ENCODE measurements at regions not wholly inside any gene's neighbourhood (a gene's known extent, or its start where the extent isn't known, plus 50 kb on each side); places are given as distances from the start of the nearest gene placed in this dataset.

DNA sequence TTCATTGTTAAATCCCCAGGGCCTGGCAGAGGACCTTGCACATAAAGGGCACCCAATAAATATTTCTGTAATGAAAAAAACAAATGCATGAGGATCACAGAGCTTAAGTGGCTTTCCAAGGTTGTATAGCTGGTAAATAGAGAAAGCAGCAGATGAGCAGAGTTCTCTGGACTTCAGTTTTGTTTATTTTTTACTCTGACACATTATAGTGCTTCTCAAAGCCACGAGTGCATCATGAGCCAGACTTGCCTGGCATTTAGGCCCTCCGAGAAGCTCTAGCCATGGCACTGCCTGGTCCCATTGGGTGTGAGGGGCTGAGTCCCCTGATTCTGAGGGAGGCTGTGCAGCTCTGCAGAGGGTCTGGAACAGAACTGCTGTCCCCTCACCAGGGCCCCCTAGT lies 87.2 kb upstream of the ZNF32 start:
- CTCF ChIA-PET (ENCODE audit: partially characterized antibody) = interaction anchor here (0.9 to 1.1 kb wide), 2 partner anchors 50 to 150 kb away, joined by 3 read pairs; no protein-coding TSS in a partner anchor
- Histone ChIP-seq H3K4me1 (replicated peaks in 1 of 4; ENCODE audit: control insufficient read depth in 3 of 4, insufficient read depth in 4 of 4, low read length in 3 of 4) (no peaks in the 10 kb centered on the region), H4K20me1 (replicated peaks in 1 of 2; ENCODE audit: control insufficient read depth in 1 of 2, insufficient read depth in 2 of 2, low read length in 2 of 2) (no peaks in the 10 kb centered on the region), H2BK15ac (ENCODE audit: low read length) (no peak overlapping the region), H3K79me2 (ENCODE audit: control insufficient read depth in 1 of 2, insufficient read depth in 2 of 2, low read length in 2 of 2) (no peaks in the 10 kb centered on the region), H2BK20ac (ENCODE audit: low read length) (no peak overlapping the region), H3K23me2 (ENCODE audit: low read depth, low read length) (no peaks in the 10 kb centered on the region), H3K9me3 (ENCODE audit: insufficient read depth in 2 of 2, low read depth in 1 of 2, low read length in 1 of 2) (no peaks in the 10 kb centered on the region), H2BK5ac (ENCODE audit: low read depth, low read length) (no peak overlapping the region), H3K23ac (ENCODE audit: insufficient read length) (no peak overlapping the region), H2BK12ac (ENCODE audit: low read depth, low read length) (no peak overlapping the region), H3K56ac (replicated peaks; ENCODE audit: insufficient read length, low read depth, low read length) (no peak overlapping the region), H2AFZ (ENCODE audit: low read length) (no peak overlapping the region), H3K4ac (replicated peaks; ENCODE audit: insufficient read length, low read depth, low read length) (no peak overlapping the region), H3K36me3 (ENCODE audit: control insufficient read depth in 2 of 4, insufficient read depth in 4 of 4, low read length in 3 of 4) (no peaks in the 10 kb centered on the region), H3K4me2 (ENCODE audit: insufficient read depth in 1 of 2, low read depth in 2 of 2, low read length in 2 of 2) (no peak overlapping the region), H3K27me3 (replicated peaks in 1 of 4; ENCODE audit: control insufficient read depth in 3 of 4, extremely low read depth in 1 of 4, insufficient read depth in 3 of 4, low read length in 3 of 4) (no peaks in the 10 kb centered on the region), H2BK120ac (replicated peaks; ENCODE audit: low read depth, low read length) (no peak overlapping the region), H3K9ac (replicated peaks in 1 of 4; ENCODE audit: extremely low read depth in 1 of 4, low read depth in 3 of 4, low read length in 3 of 4) (no peak overlapping the region), H3K18ac (ENCODE audit: extremely low read depth, low read length) (no peak overlapping the region), H3K4me3 (ENCODE audit: extremely low read depth in 1 of 4, insufficient read depth in 2 of 4, low read depth in 3 of 4, low read length in 4 of 4) (no peak overlapping the region), H2AK5ac (ENCODE audit: low read depth, low read length) (no peak overlapping the region), H4K91ac (replicated peaks; ENCODE audit: insufficient read length, low read length) (no peak overlapping the region), H3K27ac (ENCODE audit: low read depth, low read length) (no peak overlapping the region), H4K5ac (ENCODE audit: insufficient read length, low read depth, low read length) (no peak overlapping the region), H3K79me1 (ENCODE audit: low read depth, low read length) (no peaks in the 10 kb centered on the region), H4K8ac (ENCODE audit: extremely low read depth, insufficient read depth, low read length) (no peak overlapping the region), H3K14ac (ENCODE audit: insufficient read length) (no peak overlapping the region)
- 93% methylated on average over 2 of the region's 2 CpGs; no CpG with 5 or more reads in 1 of the 2 experiments for WGBS, 2 experiments (ENCODE audit: extremely low coverage in 1 of 2, insufficient coverage in 1 of 2, insufficient read length in 1 of 2, insufficient replicate concordance in 2 of 2, low coverage in 1 of 2, low lambda C conversion rate in 2 of 2, missing lambda C conversion rate in 1 of 2)
- POLR2A ChIA-PET (ENCODE audit: partially characterized antibody) = no interaction called here
- TF ChIP-seq CBX5 (IDR thresholded peaks at IDR 0.05; ENCODE audit: low read depth, low read length) (no peak), ZNF274 (IDR thresholded peaks at IDR 0.05; ENCODE audit: borderline replicate concordance, extremely low read depth, low read length) (no peak), EP300 (IDR thresholded peaks at IDR 0.05; ENCODE audit: borderline replicate concordance in 1 of 2, low read depth in 2 of 2, low read length in 2 of 2) (no peak), YY1 (IDR thresholded peaks at IDR 0.05; ENCODE audit: low read depth, low read length) (no peak), GABPA (IDR thresholded peaks at IDR 0.05; ENCODE audit: borderline replicate concordance, insufficient read depth, low read length) (no peak), SIRT6 (IDR thresholded peaks at IDR 0.05; ENCODE audit: low read length) (no peak)
- TF ChIP-seq, protein P1, sequence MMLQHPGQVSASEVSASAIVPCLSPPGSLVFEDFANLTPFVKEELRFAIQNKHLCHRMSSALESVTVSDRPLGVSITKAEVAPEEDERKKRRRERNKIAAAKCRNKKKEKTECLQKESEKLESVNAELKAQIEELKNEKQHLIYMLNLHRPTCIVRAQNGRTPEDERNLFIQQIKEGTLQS (IDR thresholded peaks at IDR 0.05; ENCODE audit: insufficient read depth, low read depth, low read length) = no peak
- FAIRE-seq (no peak), DNase-seq (ENCODE audit: low read depth in 1 of 2, low spot score in 2 of 2) (no peak)

Measured in H1 (cell line).